ENCODE measurements at regions not wholly inside any gene's neighbourhood (a gene's known extent, or its start where the extent isn't known, plus 50 kb on each side); places are given as distances from the start of the nearest gene placed in this dataset.

DNA sequence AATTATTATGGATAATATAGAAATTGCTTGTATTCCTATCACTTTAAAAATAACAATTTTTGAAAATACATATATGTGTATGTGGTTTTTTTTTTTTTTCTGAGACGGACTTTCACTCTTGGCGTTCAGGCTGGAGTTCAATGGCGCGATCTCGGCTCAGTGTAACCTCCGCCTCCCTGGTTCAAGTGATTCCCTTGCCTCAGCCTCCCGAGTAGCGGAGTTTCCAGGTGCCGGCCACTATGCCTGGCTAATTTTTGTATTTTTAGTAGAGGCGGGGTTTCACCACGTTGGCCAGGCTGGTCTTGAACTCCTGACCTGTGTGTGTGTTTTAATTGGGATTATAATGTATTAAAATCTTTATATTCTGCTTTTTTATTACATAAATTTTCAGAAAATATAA, 97.9 kb upstream of the NUDT6 start:
- H3K4me1 ChIP-seq (ENCODE audit: control insufficient read depth, insufficient read depth, low read depth, low read length): no peaks in the 10 kb centered on the region
- no peak overlapping the region for H3K23ac ChIP-seq (ENCODE audit: low read length in 2 of 2)
- peaks cover 0 to 3% of the 10 kb centered on the region in 2 experiments for H3K36me3 ChIP-seq (ENCODE audit: control insufficient read depth in 1 of 2, insufficient read depth in 2 of 2, low read depth in 1 of 2, low read length in 2 of 2)
- no peaks in the 10 kb centered on the region for H3K27me3 ChIP-seq (ENCODE audit: control insufficient read depth in 1 of 2, insufficient read depth in 1 of 2, low read length in 2 of 2)
- no peak overlapping the region for H2AK5ac ChIP-seq (ENCODE audit: low read length, severe bottlenecking)
- 98% methylated on average over 9 of the region's 11 CpGs for WGBS
- no peak overlapping the region for H3K27ac ChIP-seq (ENCODE audit: low read length, poor library complexity, severe bottlenecking)
- H3K4me3 ChIP-seq (ENCODE audit: insufficient read depth in 1 of 2, low read depth in 1 of 2, low read length in 2 of 2): no peak overlapping the region
- H3K4me2 ChIP-seq (ENCODE audit: low read length, poor library complexity, severe bottlenecking): no peak overlapping the region
- H2BK15ac ChIP-seq (ENCODE audit: low read depth, poor library complexity, severe bottlenecking): no peak overlapping the region
- H4K8ac ChIP-seq (ENCODE audit: low read length): no peak overlapping the region
- no peak overlapping the region for H3K4ac ChIP-seq (ENCODE audit: low read depth in 1 of 2, low read length in 2 of 2)
- H3K14ac ChIP-seq (ENCODE audit: low read length in 2 of 2): no peak overlapping the region
- H2BK120ac ChIP-seq (ENCODE audit: low read depth, low read length): no peak overlapping the region
- H2AFZ ChIP-seq (ENCODE audit: low read depth, low read length): no peak overlapping the region
- no peak overlapping the region for H3K9ac ChIP-seq (ENCODE audit: low read length)
- no peak overlapping the region for H3K18ac ChIP-seq (ENCODE audit: low read depth in 1 of 2, low read length in 2 of 2)
- no peak overlapping the region for H2BK12ac ChIP-seq (ENCODE audit: low read length in 2 of 2)
- H4K91ac ChIP-seq (ENCODE audit: low read length): no peak overlapping the region
- H3K9me3 ChIP-seq (ENCODE audit: control insufficient read depth, low read length): no peaks in the 10 kb centered on the region
- no peak overlapping the region for H2BK5ac ChIP-seq (ENCODE audit: low read depth, low read length, poor library complexity, severe bottlenecking)
- no peak for DNase-seq
- peaks cover 5% of the 10 kb centered on the region for H3K79me1 ChIP-seq (replicated peaks; ENCODE audit: low read length, poor library complexity, severe bottlenecking)

- 99% methylated on average over 15 of the region's 15 CpGs for WGBS
- no peaks in the 10 kb centered on the region for H3K27me3 ChIP-seq (ENCODE audit: control insufficient read depth in 1 of 2, insufficient read depth in 1 of 2, low read length in 2 of 2)
- H3K23ac ChIP-seq (ENCODE audit: low read length in 2 of 2): no peak overlapping the region
- H2BK12ac ChIP-seq (ENCODE audit: low read length in 2 of 2): no peak overlapping the region
- H2BK5ac ChIP-seq (ENCODE audit: low read depth, low read length, poor library complexity, severe bottlenecking): no peak overlapping the region
- H3K4me2 ChIP-seq (ENCODE audit: low read length, poor library complexity, severe bottlenecking): no peak overlapping the region
- no peak overlapping the region for H2AFZ ChIP-seq (ENCODE audit: low read depth, low read length)
- H3K27ac ChIP-seq (ENCODE audit: low read length, poor library complexity, severe bottlenecking): no peak overlapping the region
- no peak overlapping the region for H2BK15ac ChIP-seq (ENCODE audit: low read depth, poor library complexity, severe bottlenecking)
- H3K9me3 ChIP-seq (ENCODE audit: control insufficient read depth, low read length): no peaks in the 10 kb centered on the region
- no peak overlapping the region for H3K18ac ChIP-seq (ENCODE audit: low read depth in 1 of 2, low read length in 2 of 2)
- H4K8ac ChIP-seq (ENCODE audit: low read length): no peak overlapping the region
- H3K4me3 ChIP-seq (ENCODE audit: insufficient read depth in 1 of 2, low read depth in 1 of 2, low read length in 2 of 2): no peak overlapping the region
- peaks cover 3 to 7% of the 10 kb centered on the region in 2 experiments for H3K36me3 ChIP-seq (ENCODE audit: control insufficient read depth in 1 of 2, insufficient read depth in 2 of 2, low read depth in 1 of 2, low read length in 2 of 2)
- peaks cover 2% of the 10 kb centered on the region for H3K4me1 ChIP-seq (ENCODE audit: control insufficient read depth, insufficient read depth, low read depth, low read length)
- no peak overlapping the region for H4K91ac ChIP-seq (ENCODE audit: low read length)
- no peak overlapping the region for H3K14ac ChIP-seq (ENCODE audit: low read length in 2 of 2)
- no peak overlapping the region for H3K9ac ChIP-seq (ENCODE audit: low read length)
- H2AK5ac ChIP-seq (ENCODE audit: low read length, severe bottlenecking): no peak overlapping the region
- no peak for DNase-seq
- no peak overlapping the region for H3K4ac ChIP-seq (ENCODE audit: low read depth in 1 of 2, low read length in 2 of 2)
- H3K79me1 ChIP-seq (replicated peaks; ENCODE audit: low read length, poor library complexity, severe bottlenecking): peaks cover 5% of the 10 kb centered on the region
- peak overlapping the region; percentile 42 for H2BK120ac ChIP-seq (ENCODE audit: low read depth, low read length)
Observed at GRCh38 chr4:123023647-123024046, 101.2 kb upstream of the NUDT6 start.

DNA sequence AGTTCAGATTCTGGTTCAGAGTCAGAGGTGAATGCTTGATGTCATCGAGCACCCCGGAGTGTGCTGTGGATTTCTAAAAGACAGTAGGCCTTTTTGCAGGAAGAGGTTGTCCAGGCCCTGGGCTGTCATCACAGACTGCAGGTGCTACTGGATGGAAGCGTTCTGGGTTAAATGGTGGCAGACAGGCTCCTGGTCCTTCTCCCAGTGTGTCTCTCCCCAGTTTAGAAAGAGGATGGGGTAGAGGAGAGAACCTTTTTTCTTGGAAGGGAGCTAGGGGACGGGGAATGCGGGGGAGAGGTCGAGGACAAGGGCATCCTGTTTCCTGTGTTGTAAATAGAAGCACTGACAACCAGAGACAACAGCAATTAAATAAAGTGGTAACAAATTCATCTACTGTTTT, 102.3 kb upstream of the NUDT6 start:
- 28% methylated on average over 3 of the region's 6 CpGs for WGBS

DNA sequence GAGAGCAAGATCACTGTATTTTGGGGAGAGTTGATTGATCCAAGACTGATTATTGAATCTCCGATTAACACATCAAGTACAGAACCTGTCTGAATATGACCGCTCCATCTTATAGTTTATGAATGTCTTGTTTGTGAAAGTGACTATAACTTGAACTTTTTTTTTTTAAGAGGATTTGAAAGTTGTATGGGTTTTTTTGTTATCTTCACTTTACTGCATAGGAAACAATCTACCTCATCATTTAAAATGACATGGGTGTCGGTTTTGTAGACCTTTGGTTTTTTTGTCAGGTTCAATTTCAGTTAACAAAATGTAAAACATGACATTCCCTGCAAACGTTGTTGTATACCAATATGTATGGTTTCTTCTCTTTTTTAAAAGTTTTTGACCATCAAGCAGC, 103.0 kb upstream of the NUDT6 start:
- Histone ChIP-seq H3K4me1 (ENCODE audit: control insufficient read depth, insufficient read depth, low read depth, low read length) (peaks cover 2% of the 10 kb centered on the region), H2BK120ac (ENCODE audit: low read depth, low read length) (no peak overlapping the region), H2BK5ac (ENCODE audit: low read depth, low read length, poor library complexity, severe bottlenecking) (no peak overlapping the region), H3K4me3 (ENCODE audit: insufficient read depth in 1 of 2, low read depth in 1 of 2, low read length in 2 of 2) (no peak overlapping the region), H2AK5ac (ENCODE audit: low read length, severe bottlenecking) (no peak overlapping the region), H2AFZ (ENCODE audit: low read depth, low read length) (no peak overlapping the region), H3K9me3 (ENCODE audit: control insufficient read depth, low read length) (no peaks in the 10 kb centered on the region), H2BK12ac (ENCODE audit: low read length in 2 of 2) (no peak overlapping the region), H2BK15ac (ENCODE audit: low read depth, poor library complexity, severe bottlenecking) (no peak overlapping the region), H3K14ac (ENCODE audit: low read length in 2 of 2) (no peak overlapping the region), H3K9ac (ENCODE audit: low read length) (no peak overlapping the region), H3K18ac (ENCODE audit: low read depth in 1 of 2, low read length in 2 of 2) (no peak overlapping the region), H4K91ac (ENCODE audit: low read length) (no peak overlapping the region), H3K36me3 (ENCODE audit: control insufficient read depth in 1 of 2, insufficient read depth in 2 of 2, low read depth in 1 of 2, low read length in 2 of 2) (peaks cover 3 to 9% of the 10 kb centered on the region in 2 experiments), H4K8ac (ENCODE audit: low read length) (no peak overlapping the region), H3K4me2 (ENCODE audit: low read length, poor library complexity, severe bottlenecking) (no peak overlapping the region), H3K27me3 (ENCODE audit: control insufficient read depth in 1 of 2, insufficient read depth in 1 of 2, low read length in 2 of 2) (no peaks in the 10 kb centered on the region), H3K4ac (ENCODE audit: low read depth in 1 of 2, low read length in 2 of 2) (no peak overlapping the region), H3K79me1 (replicated peaks; ENCODE audit: low read length, poor library complexity, severe bottlenecking) (peaks cover 6% of the 10 kb centered on the region), H3K27ac (ENCODE audit: low read length, poor library complexity, severe bottlenecking) (no peak overlapping the region), H3K23ac (ENCODE audit: low read length in 2 of 2) (no peak overlapping the region)
- 100% methylated on average over 1 of the region's 4 CpGs for WGBS
- DNase-seq: no peak

More for the DNA sequence above, 102.3 kb upstream of the NUDT6 start:
- H2AK5ac ChIP-seq (ENCODE audit: low read length, severe bottlenecking): peak overlapping the region; percentile 15
- no peak overlapping the region for H4K8ac ChIP-seq (ENCODE audit: low read length)
- no peak overlapping the region for H2BK120ac ChIP-seq (ENCODE audit: low read depth, low read length)
- H3K4me3 ChIP-seq (ENCODE audit: insufficient read depth in 1 of 2, low read depth in 1 of 2, low read length in 2 of 2): no peak overlapping the region
- no peak overlapping the region for H3K27ac ChIP-seq (ENCODE audit: low read length, poor library complexity, severe bottlenecking)
- H3K4ac ChIP-seq (ENCODE audit: low read depth in 1 of 2, low read length in 2 of 2): peak overlapping the region in 1 of 2 experiments; percentile 17
- peaks cover 2% of the 10 kb centered on the region for H3K4me1 ChIP-seq (ENCODE audit: control insufficient read depth, insufficient read depth, low read depth, low read length)
- H3K23ac ChIP-seq (ENCODE audit: low read length in 2 of 2): no peak overlapping the region
- H3K4me2 ChIP-seq (ENCODE audit: low read length, poor library complexity, severe bottlenecking): no peak overlapping the region
- H3K18ac ChIP-seq (ENCODE audit: low read depth in 1 of 2, low read length in 2 of 2): peak overlapping the region in 1 of 2 experiments; percentile 86
- DNase-seq: peak; percentile 16
- H2AFZ ChIP-seq (ENCODE audit: low read depth, low read length): no peak overlapping the region
- no peak overlapping the region for H2BK15ac ChIP-seq (ENCODE audit: low read depth, poor library complexity, severe bottlenecking)
- H3K9me3 ChIP-seq (ENCODE audit: control insufficient read depth, low read length): no peaks in the 10 kb centered on the region
- no peak overlapping the region for H2BK5ac ChIP-seq (ENCODE audit: low read depth, low read length, poor library complexity, severe bottlenecking)
- H2BK12ac ChIP-seq (ENCODE audit: low read length in 2 of 2): peak overlapping the region in 1 of 2 experiments; percentile 71
- peaks cover 7% of the 10 kb centered on the region for H3K79me1 ChIP-seq (replicated peaks; ENCODE audit: low read length, poor library complexity, severe bottlenecking)
- no peaks in the 10 kb centered on the region for H3K27me3 ChIP-seq (ENCODE audit: control insufficient read depth in 1 of 2, insufficient read depth in 1 of 2, low read length in 2 of 2)
- H3K36me3 ChIP-seq (ENCODE audit: control insufficient read depth in 1 of 2, insufficient read depth in 2 of 2, low read depth in 1 of 2, low read length in 2 of 2): peaks cover 3 to 9% of the 10 kb centered on the region in 2 experiments
- no peak overlapping the region for H4K91ac ChIP-seq (ENCODE audit: low read length)
- H3K14ac ChIP-seq (ENCODE audit: low read length in 2 of 2): no peak overlapping the region
- no peak overlapping the region for H3K9ac ChIP-seq (ENCODE audit: low read length)
